Sciatic nerve (tissue), 2 donors: ENCODE measurements at regions not wholly inside any gene's neighbourhood (a gene's known extent, or its start where the extent isn't known, plus 50 kb on each side); places are given as distances from the start of the nearest gene placed in this dataset.
"Not testable (repeated sequence)": the region's sequence is repeated elsewhere in the genome, so short reads cannot be mapped to it uniquely, and the experiment has no call there.

Experiments
- ATAC-seq: fragments of 200-7000 bp; cut with Tn5 transposase; one replicate; pipeline ENCODE4 v1.9.1; 2020; ENCODE audit warnings: mild to moderate bottlenecking, moderate library complexity
- DNase-seq: peaks from one replicate; pipeline ENCODE4 v3.0.0-alpha.2; 2020; ENCODE audit warnings: low spot score
- intact Hi-C: fragments of 100-400 bp; cut with DNase I; formaldehyde crosslinking; loops from one replicate; pipeline ENCODE4 v1.14.2; 2022
- donor health status: DM: no; HTN: no; CAD: no.
- donor health status: DM: no; HTN: no; CAD: no.

DNA sequence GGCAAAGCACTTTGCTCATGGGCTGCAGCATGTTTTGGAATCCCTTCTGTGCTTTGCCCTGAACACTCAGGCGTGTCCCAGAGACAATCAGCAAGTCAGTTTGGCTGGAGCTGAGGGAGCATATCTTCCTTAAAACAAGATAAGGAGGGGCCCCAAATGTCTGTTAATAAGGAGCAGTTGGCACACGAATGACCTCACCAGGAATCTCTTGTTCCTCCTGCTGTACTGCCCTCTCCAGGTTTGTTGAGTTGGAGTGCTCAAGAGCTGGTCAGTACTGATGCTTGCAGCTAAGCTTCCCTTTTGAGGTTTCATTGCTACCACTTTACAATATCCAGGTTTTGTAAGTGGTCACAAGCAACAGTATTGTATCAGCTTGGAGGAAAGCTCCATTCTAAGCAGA, 101.3 kb upstream of the EGFLAM start:
- DNase-seq (no peak), ATAC-seq (no peak)
- intact Hi-C loops, result no loop called here

DNA sequence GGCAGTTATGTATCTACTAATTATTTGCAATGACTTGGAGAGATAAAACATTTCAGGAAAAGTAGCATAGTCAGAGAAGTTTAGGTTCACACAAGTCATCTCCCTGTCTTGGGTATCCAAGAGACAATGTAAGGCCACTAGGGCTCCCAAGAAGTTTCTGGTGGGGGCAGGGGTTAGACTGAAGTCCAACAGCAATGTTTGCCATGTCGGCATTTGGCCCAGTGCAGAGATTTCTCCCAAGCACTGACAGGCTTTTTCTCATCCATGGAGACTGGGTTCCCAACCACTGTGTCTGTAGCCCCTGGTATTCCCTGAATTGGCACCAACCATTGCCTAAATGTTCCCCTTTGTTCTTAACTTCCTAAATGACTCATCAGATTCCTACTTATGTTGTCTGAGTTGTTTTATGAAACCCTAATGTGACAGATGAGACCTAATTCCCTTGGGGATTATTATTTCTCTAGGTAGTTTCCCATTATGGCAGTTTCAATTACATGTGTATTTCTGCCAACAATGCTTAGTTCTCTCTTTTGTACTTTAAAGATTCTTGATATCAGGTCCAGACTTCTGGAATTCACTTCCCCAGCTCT, 103.6 kb upstream of the EGFLAM start:
- DNase-seq, result no peak
- intact Hi-C loops, result no loop called here
- ATAC-seq, result no peak

DNA sequence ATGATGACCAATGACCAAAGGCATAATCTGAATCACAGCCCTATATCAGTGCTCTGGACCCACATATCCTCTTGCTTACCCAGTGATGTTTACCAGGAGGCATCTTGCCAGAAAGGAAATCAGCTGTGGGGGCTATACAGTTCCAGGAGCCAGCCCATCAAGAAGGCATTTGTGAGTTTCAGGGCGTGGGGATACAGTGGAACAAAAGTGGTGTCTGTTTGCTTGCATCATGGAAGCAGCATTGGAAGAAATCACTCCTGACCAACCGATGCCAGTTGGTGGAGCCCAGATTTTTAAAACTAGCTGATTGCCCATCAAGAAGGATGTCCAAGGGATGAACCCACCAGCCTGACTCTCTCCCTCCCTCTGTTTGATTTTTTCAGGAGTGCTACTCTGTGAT, 106.5 kb upstream of the EGFLAM start:
- intact Hi-C loops, result no loop called here
- ATAC-seq (no peak), DNase-seq (no peak)

DNA sequence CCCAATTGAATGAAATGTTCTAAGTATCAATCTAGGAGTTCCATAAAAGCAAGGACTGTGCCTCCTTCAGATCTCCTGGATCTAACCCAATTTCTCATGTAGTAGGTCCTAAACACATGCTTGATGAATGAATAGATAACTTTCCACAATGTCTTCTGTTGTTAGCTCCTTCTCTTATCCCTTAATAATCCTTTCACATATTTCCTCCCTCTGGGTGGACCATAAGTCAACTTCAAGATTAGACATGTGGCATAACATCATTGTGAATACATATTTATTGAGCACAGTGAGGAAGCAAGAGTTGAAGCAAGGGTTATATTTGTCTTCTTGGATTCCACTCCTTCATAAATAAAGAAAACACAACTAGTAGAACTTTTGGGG, 108.6 kb upstream of the EGFLAM start:
- no peak for DNase-seq
- ATAC-seq, result no peak
- intact Hi-C loops, result no loop called here

DNA sequence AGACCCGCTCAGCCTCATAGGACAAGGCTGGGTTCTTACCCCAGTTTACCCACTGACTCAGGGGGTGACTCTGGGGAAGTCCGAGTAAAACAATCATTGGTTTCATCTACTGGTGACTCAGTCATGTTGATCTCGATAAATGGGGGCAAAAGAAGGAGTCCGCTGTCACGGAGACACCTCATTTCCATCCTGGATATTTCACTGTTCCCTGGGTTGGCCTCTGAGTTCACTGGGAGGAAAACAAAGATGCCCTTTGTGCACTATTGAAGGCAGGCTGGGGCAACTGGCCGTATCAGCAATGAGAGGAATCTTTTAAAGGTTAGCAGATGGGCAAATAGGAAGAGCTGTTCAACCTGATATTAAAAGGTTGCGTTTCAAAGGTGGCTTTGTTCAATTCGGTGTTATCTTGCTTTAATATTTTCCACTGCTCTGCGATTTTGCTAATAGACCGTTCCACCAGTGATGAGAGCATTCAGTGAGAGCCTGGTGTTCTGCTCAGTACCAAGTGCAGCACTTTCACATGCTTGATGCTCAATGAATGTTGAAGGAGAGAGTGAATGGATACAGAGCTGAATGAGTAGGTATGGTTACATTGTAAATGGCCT, 110.2 kb upstream of the EGFLAM start:
- intact Hi-C loops, result no loop called here
- ATAC-seq (no peak), DNase-seq (no peak)

GRCh38 chr5:38143384-38143783, 115.0 kb upstream of the EGFLAM start:
- ATAC-seq, result no peak
- DNase-seq, result no peak
- intact Hi-C loops, result no loop called here

DNA sequence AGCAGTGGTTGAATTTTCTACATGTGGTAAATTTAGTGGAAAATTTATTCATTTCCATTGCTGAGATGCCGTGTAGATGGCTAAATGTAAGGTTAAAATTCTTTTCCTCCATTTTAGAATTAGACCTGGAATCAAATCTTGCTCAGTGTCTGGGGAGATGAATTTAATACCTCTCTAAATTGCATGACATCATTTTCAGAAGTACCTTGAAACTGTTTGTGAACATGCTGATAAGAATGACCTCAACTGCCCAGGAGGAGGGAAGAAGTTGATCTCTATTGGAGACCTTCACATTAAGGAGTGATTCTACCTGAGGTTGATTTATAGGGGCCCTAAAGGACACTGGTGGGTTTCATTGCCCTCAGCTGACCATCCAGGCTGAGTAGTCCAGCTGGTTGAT, 116.7 kb upstream of the EGFLAM start:
- ATAC-seq (no peak), DNase-seq (no peak)
- intact Hi-C loops, result no loop called here

- DNase-seq (no peak), ATAC-seq (no peak)
- intact Hi-C loops, result no loop called here
Observed at GRCh38 chr5:38138574-38138973, 119.8 kb upstream of the EGFLAM start.

DNA sequence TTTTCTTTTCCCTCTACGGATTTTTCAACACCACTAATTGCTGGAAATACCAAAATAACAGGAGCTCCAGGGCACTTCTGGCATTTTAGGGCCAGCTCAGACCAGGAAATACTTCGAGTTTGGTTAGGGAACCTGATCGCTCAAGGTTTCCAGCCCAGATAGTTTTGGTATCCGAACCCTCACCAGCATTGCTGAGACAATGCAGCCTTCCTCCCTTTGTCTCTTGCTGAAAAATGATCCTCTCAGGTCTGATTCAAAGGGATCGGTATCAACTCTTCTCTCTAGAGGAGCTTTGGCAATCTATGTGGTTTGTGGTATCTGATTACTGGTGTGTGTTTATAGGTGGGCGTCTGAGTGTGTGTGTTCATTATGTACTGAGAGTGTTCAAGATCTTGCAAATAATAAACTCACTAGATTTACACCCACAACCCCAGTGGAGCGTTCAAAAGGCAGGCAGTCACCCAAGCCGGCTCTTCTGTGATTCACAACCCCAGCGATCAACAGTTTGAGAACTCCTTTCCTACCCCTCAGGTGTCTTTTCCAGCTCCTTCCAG, 122.8 kb upstream of the EGFLAM start:
- DNase-seq (no peak), ATAC-seq (no peak)
- intact Hi-C loops, result no loop called here

DNA sequence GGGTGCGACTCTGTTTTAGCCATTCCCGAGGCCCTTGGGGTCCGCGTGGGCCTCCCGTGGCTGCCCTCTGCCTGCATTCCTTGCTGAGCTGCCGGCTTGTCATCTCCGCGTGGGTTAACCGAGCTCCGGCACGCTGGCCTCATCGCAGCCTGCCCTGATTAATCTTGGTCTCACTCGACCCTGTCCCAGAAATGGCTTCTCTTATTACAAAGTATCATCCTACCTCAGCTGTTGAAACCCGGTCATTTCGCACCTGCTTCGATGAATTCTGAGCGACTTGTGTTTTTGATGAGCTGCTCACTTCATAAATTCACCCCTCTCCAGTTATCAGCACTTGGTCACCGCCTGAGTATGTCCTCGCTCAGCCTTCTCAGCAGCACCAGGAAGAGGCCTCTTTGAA, 123.5 kb upstream of the EGFLAM start:
- intact Hi-C loops, result no loop called here
- DNase-seq, result no peak
- no peak for ATAC-seq

DNA sequence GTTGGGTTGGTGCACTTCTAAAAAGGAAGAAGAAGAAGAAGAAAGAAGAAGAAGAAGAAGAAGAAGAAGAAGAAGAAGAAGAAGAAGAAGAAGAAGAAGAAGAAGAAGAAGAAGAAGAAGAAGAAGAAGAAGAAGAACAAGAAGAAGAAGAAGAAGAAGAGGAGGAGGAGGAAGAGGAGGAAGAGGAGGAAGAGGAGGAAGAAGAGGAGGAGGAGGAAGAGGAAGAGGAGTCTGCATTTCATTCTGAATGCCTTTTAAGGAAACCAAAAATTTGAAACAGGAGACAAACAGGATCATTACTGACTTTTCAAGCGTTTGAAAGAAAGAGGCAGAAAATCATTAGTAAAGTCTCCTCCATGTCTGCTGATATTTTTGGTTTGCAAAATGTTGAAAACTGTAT, 124.1 kb upstream of the EGFLAM start:
- intact Hi-C loops, DNase-seq: not testable (repeated sequence)

DNA sequence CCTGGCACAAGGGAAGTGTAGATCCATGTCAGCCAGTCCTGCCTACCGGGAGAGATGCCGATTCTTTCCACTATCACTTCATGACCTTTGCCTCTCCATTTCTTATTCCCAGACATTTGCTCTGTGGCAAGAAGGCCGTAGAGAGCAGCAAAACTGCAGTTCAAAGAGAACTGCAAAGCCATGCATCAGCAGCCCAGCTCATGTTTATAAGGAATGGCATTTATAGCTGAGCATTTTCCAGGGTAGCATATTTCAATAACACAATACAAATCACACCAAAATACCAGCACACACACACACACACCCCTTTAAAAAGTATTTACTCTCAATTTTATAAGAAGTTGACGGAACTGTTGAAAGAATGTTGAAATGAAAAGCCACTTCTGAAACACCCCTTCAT, 126.7 kb upstream of the EGFLAM start:
- intact Hi-C loops, result no loop called here
- ATAC-seq (no peak), DNase-seq (no peak)

More for the DNA sequence above, 124.1 kb upstream of the EGFLAM start:
- not testable (repeated sequence) for ATAC-seq

DNA sequence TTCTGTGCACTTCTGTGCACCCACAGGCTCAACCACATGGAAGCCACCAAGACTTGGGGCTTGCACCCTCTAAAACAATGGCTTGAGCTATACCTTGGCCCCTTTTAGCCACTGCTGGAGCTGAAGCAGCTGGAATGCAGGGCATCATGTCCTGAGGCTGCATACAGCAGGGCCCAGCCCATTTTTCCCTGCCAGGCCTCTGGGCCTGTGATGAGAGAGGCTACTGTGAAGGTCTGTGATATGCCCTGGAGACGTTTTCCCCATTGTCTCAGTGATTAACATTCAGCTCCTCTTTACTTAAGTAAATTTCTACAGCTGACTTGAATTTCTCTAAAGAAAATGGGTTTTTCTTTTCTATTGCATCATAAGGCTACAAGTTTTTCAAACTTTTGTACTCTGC, 134.0 kb upstream of the EGFLAM start:
- no peak for DNase-seq
- no peak for ATAC-seq

GRCh38 chr5:38121420-38121819, 136.9 kb upstream of the EGFLAM start:
- DNase-seq (no peak), ATAC-seq (no peak)
- intact Hi-C loops, result no loop called here

More for the DNA sequence above, 134.0 kb upstream of the EGFLAM start:
- intact Hi-C loops, result no loop called here

- DNase-seq (no peak), ATAC-seq (no peak)
- intact Hi-C loops, result no loop called here
Observed at GRCh38 chr5:38119836-38120235, 138.5 kb upstream of the EGFLAM start.

DNA sequence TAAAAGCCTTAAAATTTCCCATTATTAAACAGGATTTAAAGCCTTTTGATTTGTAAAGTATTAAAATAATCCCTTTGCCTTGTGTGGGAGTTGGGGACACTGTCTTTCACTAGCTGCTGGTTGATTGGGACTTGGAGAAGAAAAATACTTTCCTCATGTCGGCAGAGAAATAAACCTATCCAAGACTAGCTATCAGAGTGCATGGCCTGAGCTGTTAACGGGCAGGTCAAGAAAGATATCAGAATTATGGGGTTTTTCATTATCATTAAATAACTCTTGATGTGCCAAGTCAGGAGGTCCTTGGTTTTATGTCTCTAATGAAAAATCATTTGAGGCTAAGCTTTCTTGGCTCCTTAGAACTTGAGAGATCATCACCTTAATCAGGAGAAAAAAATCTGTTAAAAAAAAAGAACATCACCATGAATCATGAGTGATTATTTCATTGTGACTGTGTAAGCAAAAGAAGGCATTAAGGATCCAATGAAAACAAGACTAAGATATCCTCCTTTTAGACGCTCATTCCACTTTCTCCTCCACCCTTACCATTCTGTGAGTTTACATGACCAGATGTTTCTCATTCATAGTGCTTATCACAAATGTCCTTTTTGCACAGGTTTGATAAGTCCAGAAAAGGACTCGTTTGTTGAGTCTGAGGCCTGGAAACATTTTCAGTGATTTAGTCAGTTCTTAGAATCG, 140.4 kb upstream of the EGFLAM start:
- intact Hi-C loops, result no loop called here
- DNase-seq, result no peak
- no peak for ATAC-seq

DNA sequence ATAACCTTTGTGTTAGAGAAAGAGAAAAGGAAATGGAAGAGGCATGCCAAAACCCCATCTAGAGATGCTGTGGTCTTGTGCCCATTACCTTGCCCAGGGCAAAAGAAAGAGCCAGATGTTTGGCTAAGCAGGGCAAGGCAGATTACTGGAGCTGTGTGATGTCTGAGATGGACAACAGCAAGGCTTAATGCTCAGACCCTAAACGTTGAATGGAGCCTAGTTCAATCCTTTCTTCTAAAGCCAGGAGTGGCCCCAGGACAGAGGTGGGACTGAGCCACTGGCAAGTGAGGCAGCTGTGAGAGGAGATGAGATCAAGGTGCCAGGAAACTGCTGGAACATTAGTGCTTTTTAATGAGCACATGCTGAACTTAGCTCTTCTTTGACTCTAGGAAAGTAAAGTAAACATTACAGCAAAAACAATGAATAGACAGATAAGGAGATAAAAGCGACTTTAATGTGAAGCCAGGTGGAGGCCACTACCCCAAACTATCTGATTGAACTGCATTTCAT, 143.0 kb upstream of the EGFLAM start:
- intact Hi-C loops, result no loop called here
- ATAC-seq, result no peak

DNA sequence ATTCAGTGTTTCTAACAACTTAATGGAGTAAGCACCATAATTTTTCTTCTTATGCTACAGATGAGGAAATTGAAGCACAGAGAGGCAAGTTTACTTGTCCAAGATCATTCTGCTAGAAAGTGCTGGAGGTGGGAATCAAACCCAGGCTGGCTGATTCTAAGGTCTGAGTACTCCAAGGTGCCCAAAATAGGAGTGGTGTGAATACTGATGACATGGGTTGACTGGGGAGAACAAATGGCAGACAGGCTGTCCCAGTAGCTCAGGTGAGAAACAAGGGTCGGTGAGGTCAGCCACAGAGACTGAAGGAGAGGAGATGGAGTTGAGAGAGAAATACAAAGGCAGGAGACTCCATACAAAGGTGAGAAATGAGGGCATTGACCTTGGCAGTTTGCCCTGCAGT, 144.5 kb upstream of the EGFLAM start:
- DNase-seq, result no peak
- ATAC-seq, result no peak
- intact Hi-C loops, result no loop called here

More for the DNA sequence above, 143.0 kb upstream of the EGFLAM start:
- no peak for DNase-seq

GRCh38 chr5:38113456-38113855, 144.9 kb upstream of the EGFLAM start:
- intact Hi-C loops, result no loop called here
- DNase-seq, result no peak

GRCh38 chr5:38112938-38113337, 145.4 kb upstream of the EGFLAM start:
- ATAC-seq (no peak), DNase-seq (no peak)

More at GRCh38 chr5:38113456-38113855, 144.9 kb upstream of the EGFLAM start:
- ATAC-seq, result no peak

More at GRCh38 chr5:38112938-38113337, 145.4 kb upstream of the EGFLAM start:
- intact Hi-C loops, result no loop called here
